ENCODE measurements at regions not wholly inside any gene's neighbourhood (a gene's known extent, or its start where the extent isn't known, plus 50 kb on each side); places are given as distances from the start of the nearest gene placed in this dataset.
"Not testable (repeated sequence)": the region's sequence is repeated elsewhere in the genome, so short reads cannot be mapped to it uniquely, and the experiment has no call there.

GRCh38 chr3:8020047-8020841, 481.4 kb upstream of the LMCD1 start:
- no peak for DNase-seq

GRCh38 chr3:8027954-8028353, 473.7 kb upstream of the LMCD1 start:
- DNase-seq: no peak

GRCh38 chr3:8050283-8050682, 451.3 kb upstream of the LMCD1 start:
- DNase-seq: no peak

GRCh38 chr3:8052659-8053058, 449.0 kb upstream of the LMCD1 start:
- no peak for DNase-seq

GRCh38 chr3:8068135-8068534, 433.5 kb upstream of the LMCD1 start:
- DNase-seq: not testable (repeated sequence)

GRCh38 chr3:8069471-8069870, 432.2 kb upstream of the LMCD1 start:
- no peak for DNase-seq

- no peak for DNase-seq
Observed at GRCh38 chr3:8070011-8070410, 431.6 kb upstream of the LMCD1 start.

- not testable (repeated sequence) for DNase-seq
Observed at GRCh38 chr3:8074740-8075139, 426.9 kb upstream of the LMCD1 start.

GRCh38 chr3:8077126-8077525, 424.5 kb upstream of the LMCD1 start:
- no peak for DNase-seq

GRCh38 chr3:8080464-8080863, 421.2 kb upstream of the LMCD1 start:
- DNase-seq: no peak

- DNase-seq: no peak
Observed at GRCh38 chr3:8085498-8085897, 416.1 kb upstream of the LMCD1 start.

GRCh38 chr3:8087951-8088350, 413.7 kb upstream of the LMCD1 start:
- DNase-seq: no peak

- no peak for DNase-seq
Observed at GRCh38 chr3:8094415-8094814, 407.2 kb upstream of the LMCD1 start.

GRCh38 chr3:8095724-8096123, 405.9 kb upstream of the LMCD1 start:
- DNase-seq: no peak

- DNase-seq: no peak
Observed at GRCh38 chr3:8097690-8098089, 403.9 kb upstream of the LMCD1 start.

GRCh38 chr3:8103954-8104353, 397.7 kb upstream of the LMCD1 start:
- DNase-seq: no peak

GRCh38 chr3:8106921-8107320, 394.7 kb upstream of the LMCD1 start:
- no peak for DNase-seq

GRCh38 chr3:8110966-8111798, 390.4 kb upstream of the LMCD1 start:
- DNase-seq: peak; percentile 40

GRCh38 chr3:8112587-8112986, 389.0 kb upstream of the LMCD1 start:
- DNase-seq: no peak

- no peak for DNase-seq
Observed at GRCh38 chr3:8113626-8114025, 388.0 kb upstream of the LMCD1 start.

- no peak for DNase-seq
Observed at GRCh38 chr3:8128686-8129085, 372.9 kb upstream of the LMCD1 start.

- no peak for DNase-seq
Observed at GRCh38 chr3:8136553-8136952, 365.1 kb upstream of the LMCD1 start.

- no peak for DNase-seq
Observed at GRCh38 chr3:8143186-8143585, 358.4 kb upstream of the LMCD1 start.

- DNase-seq: no peak
Observed at GRCh38 chr3:8145661-8146060, 356.0 kb upstream of the LMCD1 start.

Data from NCI-H2029 (cell line).